H9 (cell line): ENCODE measurements at regions not wholly inside any gene's neighbourhood (a gene's known extent, or its start where the extent isn't known, plus 50 kb on each side); places are given as distances from the start of the nearest gene placed in this dataset.

Source experiments
- DNase-seq: peaks from one replicate; pipeline ENCODE4 v3.0.0-alpha.2; 2017
- H2AFZ ChIP-seq: one replicate; pipeline ENCODE4 v1.6.1; 2013; ENCODE audit warnings: mild to moderate bottlenecking, low read length, control low read depth, moderate library complexity
- H2AK5ac ChIP-seq: 2 replicates; pipeline ENCODE4 v1.6.1; 2013; ENCODE audit warnings: low read length, control low read depth, mixed read lengths; ENCODE audit not compliant: insufficient read length
- H2BK120ac ChIP-seq: one replicate; pipeline ENCODE4 v1.6.1; 2013; ENCODE audit warnings: low read depth, mild to moderate bottlenecking, low read length, control low read depth, inconsistent platforms; ENCODE audit not compliant: poor library complexity, severe bottlenecking
- H2BK12ac ChIP-seq: 2 replicates; pipeline ENCODE4 v1.6.1; 2013; ENCODE audit warnings: low read length, control low read depth, mixed read lengths, low read depth; ENCODE audit not compliant: insufficient read length
- H2BK15ac ChIP-seq: 2 replicates; pipeline ENCODE4 v1.6.1; 2013; ENCODE audit warnings: low read depth, low read length, control low read depth
- H2BK20ac ChIP-seq: one replicate; pipeline ENCODE4 v1.6.1; 2013; ENCODE audit warnings: low read depth, mild to moderate bottlenecking, low read length, control low read depth, inconsistent platforms; ENCODE audit not compliant: poor library complexity, severe bottlenecking
- H2BK5ac ChIP-seq: 2 replicates; pipeline ENCODE4 v1.6.1; 2013; ENCODE audit warnings: low read length, control low read depth, mixed read lengths; ENCODE audit not compliant: insufficient read length
- H3K14ac ChIP-seq: 2 replicates; pipeline ENCODE4 v1.6.1; 2013; ENCODE audit warnings: low read length, control low read depth; ENCODE audit not compliant: insufficient read depth
- H3K18ac ChIP-seq: 2 replicates; pipeline ENCODE4 v1.6.1; 2013; ENCODE audit warnings: low read depth, mild to moderate bottlenecking, mixed read lengths, low read length, control low read depth; ENCODE audit not compliant: insufficient read length
- H3K23ac ChIP-seq: 2 replicates; pipeline ENCODE4 v1.6.1; 2013; ENCODE audit warnings: low read length, control low read depth, mixed read lengths, low read depth; ENCODE audit not compliant: insufficient read length
- H3K23me2 ChIP-seq: 2 replicates; pipeline ENCODE4 v1.6.1; 2013; ENCODE audit warnings: low read depth, mild to moderate bottlenecking, mixed read lengths, low read length, control low read depth; ENCODE audit not compliant: insufficient read length, poor library complexity, severe bottlenecking
- H3K27ac ChIP-seq: 2 replicates; pipeline ENCODE4 v1.5.1; 2013; ENCODE audit warnings: low read length, control low read depth, mixed read lengths, low read depth; ENCODE audit not compliant: insufficient read length
- H3K27me3 ChIP-seq: 2 replicates; pipeline ENCODE4 v1.6.1; 2013; ENCODE audit warnings: low read length, control low read depth, inconsistent platforms; ENCODE audit not compliant: insufficient read depth
- H3K4ac ChIP-seq: 2 replicates; pipeline ENCODE4 v1.6.1; 2013; ENCODE audit warnings: low read depth, mild to moderate bottlenecking, control low read depth, inconsistent platforms, low read length, moderate library complexity
- H3K4me1 ChIP-seq: 2 replicates; pipeline ENCODE4 v1.6.1; 2013; ENCODE audit warnings: low read length, control low read depth, inconsistent platforms; ENCODE audit not compliant: insufficient read depth
- H3K4me2 ChIP-seq: 2 replicates; pipeline ENCODE4 v1.6.1; 2013; ENCODE audit warnings: low read length, control low read depth, mixed read lengths; ENCODE audit not compliant: insufficient read length, insufficient read depth
- H3K56ac ChIP-seq: 2 replicates; pipeline ENCODE4 v1.6.1; 2013; ENCODE audit warnings: low read depth, mild to moderate bottlenecking, mixed read lengths, low read length, control low read depth; ENCODE audit not compliant: insufficient read length
- H3K79me1 ChIP-seq: 2 replicates; pipeline ENCODE4 v1.6.1; 2013; ENCODE audit warnings: low read depth, mild to moderate bottlenecking, moderate library complexity, low read length, control low read depth, inconsistent platforms; ENCODE audit not compliant: insufficient read depth, poor library complexity, severe bottlenecking
- H3K79me2 ChIP-seq: 2 replicates; pipeline ENCODE4 v1.6.1; 2013; ENCODE audit warnings: low read length, control low read depth, inconsistent platforms; ENCODE audit not compliant: insufficient read depth
- H3K9ac ChIP-seq: 2 replicates; pipeline ENCODE4 v1.6.1; 2013; ENCODE audit warnings: low read length, control low read depth, mixed read lengths; ENCODE audit not compliant: insufficient read length; ENCODE audit errors: extremely low read depth
- H3K9me3 ChIP-seq: one replicate; pipeline ENCODE4 v1.6.1; 2013; ENCODE audit warnings: low read depth, low read length, inconsistent platforms; ENCODE audit not compliant: control insufficient read depth
- H3T11ph ChIP-seq: one replicate; pipeline ENCODE4 v1.6.1; 2013; ENCODE audit warnings: mild to moderate bottlenecking, low read length, control low read depth, inconsistent platforms
- H4K20me1 ChIP-seq: one replicate; pipeline ENCODE4 v1.6.1; 2013; ENCODE audit not compliant: control insufficient read depth, insufficient read length, insufficient read depth
- H4K5ac ChIP-seq: 2 replicates; pipeline ENCODE4 v1.6.1; 2013; ENCODE audit warnings: low read depth, mild to moderate bottlenecking, mixed read lengths, low read length, control low read depth; ENCODE audit not compliant: insufficient read length
- H4K8ac ChIP-seq: replicated peaks from 2 replicates; pipeline ENCODE4 v1.6.1; 2013; ENCODE audit warnings: low read length, control low read depth, mixed read lengths, low read depth; ENCODE audit not compliant: insufficient read length
- H4K91ac ChIP-seq: 2 replicates; pipeline ENCODE4 v1.6.1; 2013; ENCODE audit warnings: low read depth, mild to moderate bottlenecking, moderate library complexity, mixed read lengths, low read length, control low read depth; ENCODE audit not compliant: insufficient read length
- H3K27ac Mint-ChIP-seq, 3 experiments: 2 replicates in 2 of 3; 3 replicates in 1 of 3; pipeline ENCODE4 v1.8.0; 2020 to 2021; ENCODE audit warnings: mixed read lengths in 3 of 3, mild to moderate bottlenecking in 1 of 3, moderate library complexity in 1 of 3
- H3K27me3 Mint-ChIP-seq: 2 replicates; pipeline ENCODE4 v1.8.0; 2021; ENCODE audit warnings: low read depth, mild to moderate bottlenecking, moderate library complexity, mixed read lengths
- H3K36me3 Mint-ChIP-seq, 3 experiments: 2 replicates in 2 of 3; 3 replicates in 1 of 3; pipeline ENCODE4 v1.8.0; 2020 to 2021; ENCODE audit warnings: low read depth in 3 of 3, mixed read lengths in 3 of 3; ENCODE audit not compliant: insufficient read depth in 1 of 3
- H3K4me1 Mint-ChIP-seq, 2 experiments: 2 replicates each; pipeline ENCODE4 v1.8.0; 2020; ENCODE audit warnings: mixed read lengths in 2 of 2
- H3K4me3 Mint-ChIP-seq, 2 experiments: 2 replicates in 1 of 2; 3 replicates in 1 of 2; pipeline ENCODE4 v1.8.0; 2020 to 2021; ENCODE audit warnings: mild to moderate bottlenecking in 2 of 2, mixed read lengths in 2 of 2, moderate library complexity in 1 of 2
- H3K9me3 Mint-ChIP-seq, 2 experiments: 2 replicates in 1 of 2; 3 replicates in 1 of 2; pipeline ENCODE4 v1.8.0; 2020; ENCODE audit warnings: mild to moderate bottlenecking in 2 of 2, mixed read lengths in 2 of 2, moderate library complexity in 1 of 2
- CTCF ChIP-seq: fragments of 200-600 bp; sonication (generic); conservative IDR thresholded peaks from 3 replicates; pipeline ENCODE4 v1.8.0; 2021; ENCODE audit warnings: antibody characterized with exemption, mild to moderate bottlenecking
- WGBS: extraction: QIAGEN DNeasy Blood & Tissue Kit; methylation state at CpG from one replicate; pipeline ENCODE4 v1.1.7; 2013; ENCODE audit warnings: missing lambda C conversion rate, low lambda C conversion rate, mixed read lengths; ENCODE audit not compliant: insufficient read length; ENCODE audit errors: extremely low coverage; 5-methylcytosine and 5-hydroxymethylcytosine counted together

DNA sequence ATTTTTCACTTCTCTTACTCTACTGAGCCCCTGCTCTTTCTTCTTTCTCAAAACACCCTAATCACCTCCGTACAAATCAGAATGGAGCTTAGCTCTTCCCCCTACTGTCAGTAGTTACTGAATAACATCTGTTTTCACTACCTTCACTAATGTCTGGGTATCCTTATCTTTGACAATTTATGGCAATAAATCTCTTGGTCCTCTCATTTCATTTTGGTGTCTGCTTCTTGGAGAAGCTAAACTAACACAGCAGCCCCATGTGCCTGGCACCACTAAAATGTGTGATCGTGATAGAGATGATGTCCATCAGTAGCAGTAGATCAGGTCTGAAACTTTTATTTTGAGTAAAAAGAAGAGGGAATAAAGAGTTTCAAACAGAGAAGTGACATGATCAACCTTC is 496.5 kb downstream of the PID1 start:
- no peak overlapping the region for H3K23ac ChIP-seq
- H2BK5ac ChIP-seq = no peak overlapping the region
- H3K27ac Mint-ChIP-seq = no peak overlapping the region
- H3K36me3 Mint-ChIP-seq = no peaks in the 10 kb centered on the region
- no peak overlapping the region for H2BK20ac ChIP-seq
- no peak overlapping the region for H3K4me3 Mint-ChIP-seq
- H3K27ac ChIP-seq = no peak overlapping the region
- no peaks in the 10 kb centered on the region for H3K4me1 ChIP-seq
- no peaks in the 10 kb centered on the region for H3K9me3 ChIP-seq
- no peak overlapping the region for H2BK120ac ChIP-seq
- H3K4me1 Mint-ChIP-seq = no peaks in the 10 kb centered on the region
- no peaks in the 10 kb centered on the region; a peak in 1 of 5 replicates for H3K9me3 Mint-ChIP-seq
- H4K8ac ChIP-seq = no peak overlapping the region
- TF ChIP-seq CTCF = no peak
- H3T11ph ChIP-seq = no peak overlapping the region
- H3K56ac ChIP-seq = no peak overlapping the region
- no peak overlapping the region for H3K4me2 ChIP-seq
- no peak overlapping the region for H3K14ac ChIP-seq
- no peaks in the 10 kb centered on the region for H3K79me2 ChIP-seq
- no peaks in the 10 kb centered on the region for H4K20me1 ChIP-seq
- H2BK15ac ChIP-seq = no peak overlapping the region
- WGBS = no CpG with 5 or more reads among the region's 2 CpGs
- no peak overlapping the region for H2AFZ ChIP-seq
- H3K9ac ChIP-seq = no peak overlapping the region
- H3K27me3 ChIP-seq = no peaks in the 10 kb centered on the region
- no peak overlapping the region for H4K5ac ChIP-seq
- no peaks in the 10 kb centered on the region for H3K79me1 ChIP-seq
- no peaks in the 10 kb centered on the region for H3K23me2 ChIP-seq
- H2AK5ac ChIP-seq = no peak overlapping the region
- no peak for DNase-seq
- no peak overlapping the region for H3K18ac ChIP-seq
- no peak overlapping the region for H3K4ac ChIP-seq
- no peak overlapping the region for H4K91ac ChIP-seq
- no peaks in the 10 kb centered on the region for H3K27me3 Mint-ChIP-seq
- H2BK12ac ChIP-seq = no peak overlapping the region
